ENCODE measurements at regions not wholly inside any gene's neighbourhood (a gene's known extent, or its start where the extent isn't known, plus 50 kb on each side); places are given as distances from the start of the nearest gene placed in this dataset.
A peak's percentile ranks its signal among the peaks of the same experiment; 100 is the strongest.
"Not testable (repeated sequence)": the region's sequence is repeated elsewhere in the genome, so short reads cannot be mapped to it uniquely, and the experiment has no call there.

- DNase-seq = no peak
Observed at GRCh38 chr18:76715012-76715610, 107.2 kb upstream of the ZNF236 start.

GRCh38 chr18:76713432-76713831 lies 108.9 kb upstream of the ZNF236 start:
- no peak for DNase-seq

GRCh38 chr18:76712511-76713140 lies 109.7 kb upstream of the ZNF236 start:
- no peak for DNase-seq

- no peak for DNase-seq
Observed at GRCh38 chr18:76710646-76711520, 111.5 kb upstream of the ZNF236 start.

GRCh38 chr18:76709659-76710645 lies 112.4 kb upstream of the ZNF236 start:
- DNase-seq = peak; percentile 19 to 50 (median 40)

GRCh38 chr18:76708722-76709353 lies 113.5 kb upstream of the ZNF236 start:
- DNase-seq = no peak

- DNase-seq = no peak
Observed at GRCh38 chr18:76708071-76708721, 114.2 kb upstream of the ZNF236 start.

- DNase-seq = no peak
Observed at GRCh38 chr18:76707534-76707933, 114.8 kb upstream of the ZNF236 start.

GRCh38 chr18:76704589-76704988 lies 117.8 kb upstream of the ZNF236 start:
- DNase-seq = not testable (repeated sequence)

- no peak for DNase-seq
Observed at GRCh38 chr18:76699923-76700322, 122.4 kb upstream of the ZNF236 start.

GRCh38 chr18:76697441-76697901 lies 124.9 kb upstream of the ZNF236 start:
- DNase-seq = no peak

- DNase-seq = no peak
Observed at GRCh38 chr18:76691800-76692199, 130.6 kb upstream of the ZNF236 start.

- no peak for DNase-seq
Observed at GRCh38 chr18:76689646-76690264, 132.6 kb upstream of the ZNF236 start.

GRCh38 chr18:76688724-76689472 lies 133.5 kb upstream of the ZNF236 start:
- DNase-seq = no peak

GRCh38 chr18:76687304-76687962 lies 134.9 kb upstream of the ZNF236 start:
- no peak for DNase-seq

GRCh38 chr18:76686737-76687231 lies 135.6 kb upstream of the ZNF236 start:
- DNase-seq = peak in 1 of 4 experiments; percentile 15

- DNase-seq = no peak
Observed at GRCh38 chr18:76685860-76686259, 136.5 kb upstream of the ZNF236 start.

- no peak for DNase-seq
Observed at GRCh38 chr18:76685402-76685801, 137.0 kb upstream of the ZNF236 start.

- DNase-seq = no peak
Observed at GRCh38 chr18:76684265-76684664, 138.1 kb upstream of the ZNF236 start.
